ENCODE measurements at regions not wholly inside any gene's neighbourhood (a gene's known extent, or its start where the extent isn't known, plus 50 kb on each side); places are given as distances from the start of the nearest gene placed in this dataset.
A peak's percentile ranks its signal among the peaks of the same experiment; 100 is the strongest.
"Not testable (repeated sequence)": the region's sequence is repeated elsewhere in the genome, so short reads cannot be mapped to it uniquely, and the experiment has no call there.

DNA sequence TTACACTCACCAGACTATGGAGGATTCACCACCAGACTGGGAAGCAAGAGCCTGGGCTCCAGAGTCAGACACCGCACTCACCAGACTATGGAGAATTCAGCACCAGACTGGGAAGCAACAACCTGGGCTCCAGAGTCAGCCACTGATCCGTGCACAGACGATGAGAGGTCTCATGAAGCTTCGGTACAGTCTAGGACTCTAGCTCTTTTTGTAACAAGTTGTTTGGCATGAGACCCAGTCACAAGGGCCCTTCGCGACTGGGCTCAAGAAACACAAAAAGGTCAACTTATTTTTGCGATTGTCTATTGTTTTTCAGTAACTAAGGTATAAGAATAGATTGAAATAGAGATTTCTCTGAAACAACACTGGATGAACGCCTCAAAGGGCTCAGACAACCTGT lies 192.7 kb upstream of the ADAMTSL1 start:
- no peak for DNase-seq (ENCODE audit: low spot score)

DNA sequence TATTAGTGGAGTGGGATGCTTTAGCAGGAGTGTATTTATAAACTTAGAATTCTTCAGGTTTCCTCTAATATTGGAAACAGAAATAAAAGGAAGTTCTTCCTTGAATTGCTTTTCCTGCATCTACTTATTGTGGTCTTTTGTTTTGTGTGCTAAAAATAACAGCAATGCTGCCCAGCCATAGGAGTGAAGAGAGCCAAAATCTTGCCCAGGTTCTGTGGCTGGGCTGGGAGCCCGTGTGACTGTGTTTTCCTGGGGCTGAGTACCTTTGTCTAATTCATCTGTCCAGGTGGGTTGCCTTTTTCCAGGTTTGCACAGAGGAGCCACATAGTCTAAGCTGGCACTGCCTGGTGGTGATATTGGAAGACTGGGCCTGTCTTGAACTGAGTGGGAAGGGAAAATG lies 179.7 kb upstream of the ADAMTSL1 start:
- no peak for DNase-seq (ENCODE audit: low spot score)

DNA sequence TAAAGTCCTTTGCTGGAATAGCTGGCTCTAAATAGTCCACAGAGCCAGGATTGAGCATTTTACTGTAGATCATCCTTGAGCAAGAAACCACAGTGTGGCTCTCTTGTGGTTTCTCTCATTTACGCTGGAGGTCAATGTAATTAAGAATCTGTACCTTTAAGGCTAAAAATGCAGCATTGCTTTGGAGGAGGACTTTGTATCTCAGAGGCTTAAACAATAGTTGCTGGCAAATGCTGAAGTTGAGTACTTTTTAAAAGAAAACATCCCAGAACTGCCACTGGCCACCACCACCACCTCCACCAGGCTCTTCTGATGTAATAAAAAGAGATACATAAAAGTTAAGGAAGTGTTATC lies 177.3 kb upstream of the ADAMTSL1 start:
- DNase-seq (ENCODE audit: low spot score), result no peak

DNA sequence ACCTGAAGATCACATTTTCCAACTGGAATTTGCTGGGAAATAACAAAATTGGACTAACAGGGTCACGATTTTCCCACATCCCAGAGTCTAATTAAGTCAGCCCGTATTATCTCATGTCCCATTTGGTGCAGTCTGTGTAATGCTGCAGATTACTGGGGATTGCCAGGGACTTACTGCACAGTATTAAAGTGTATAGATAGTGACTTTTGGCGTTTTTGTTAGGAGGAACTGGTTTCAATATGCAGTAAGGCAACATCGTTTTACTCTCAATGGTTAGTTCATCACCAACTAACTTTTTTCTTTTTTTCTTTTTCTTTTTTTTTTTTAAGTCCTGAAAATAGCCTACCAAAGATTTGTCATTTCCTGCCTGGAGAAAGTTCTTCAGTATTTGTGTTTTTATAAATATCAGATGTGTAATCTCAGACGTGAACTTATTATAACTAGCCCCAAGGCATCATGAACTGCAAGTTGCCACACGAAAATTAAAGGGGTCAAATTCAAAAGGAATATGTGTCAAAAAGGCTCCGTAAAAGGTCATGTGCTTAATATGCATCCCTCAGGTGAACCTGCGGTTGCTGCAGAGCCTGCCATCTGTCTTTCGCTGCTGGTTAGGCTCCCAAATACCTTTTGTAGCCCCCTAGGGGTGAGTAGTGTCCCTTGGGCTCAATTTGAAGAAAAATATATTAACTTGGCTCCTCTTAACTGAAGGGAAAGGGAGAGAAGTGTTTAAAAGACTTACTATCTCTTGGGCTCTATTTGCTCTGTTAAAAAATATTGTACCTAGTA lies 176.7 kb upstream of the ADAMTSL1 start:
- no peak for DNase-seq (ENCODE audit: low spot score)

DNA sequence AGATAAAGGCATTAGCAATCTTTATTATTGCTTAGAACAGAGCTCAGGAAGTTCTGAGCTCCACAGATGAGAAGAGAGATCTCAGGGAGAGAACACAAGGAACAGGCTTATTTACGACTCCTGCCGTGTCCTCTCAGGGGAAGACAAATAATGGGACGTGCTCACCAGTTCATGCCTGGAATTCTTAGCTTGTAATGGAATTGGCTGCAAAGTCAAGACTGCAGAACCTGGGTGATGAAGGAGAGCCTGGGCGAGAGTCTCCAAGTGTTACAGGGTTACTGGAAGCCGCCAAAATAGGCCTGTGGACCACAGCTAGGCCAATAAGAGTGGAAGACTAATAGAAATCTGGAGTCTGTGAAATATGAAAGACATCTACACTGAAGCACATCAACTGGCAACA lies 174.5 kb upstream of the ADAMTSL1 start:
- no peak for DNase-seq (ENCODE audit: low spot score)

DNA sequence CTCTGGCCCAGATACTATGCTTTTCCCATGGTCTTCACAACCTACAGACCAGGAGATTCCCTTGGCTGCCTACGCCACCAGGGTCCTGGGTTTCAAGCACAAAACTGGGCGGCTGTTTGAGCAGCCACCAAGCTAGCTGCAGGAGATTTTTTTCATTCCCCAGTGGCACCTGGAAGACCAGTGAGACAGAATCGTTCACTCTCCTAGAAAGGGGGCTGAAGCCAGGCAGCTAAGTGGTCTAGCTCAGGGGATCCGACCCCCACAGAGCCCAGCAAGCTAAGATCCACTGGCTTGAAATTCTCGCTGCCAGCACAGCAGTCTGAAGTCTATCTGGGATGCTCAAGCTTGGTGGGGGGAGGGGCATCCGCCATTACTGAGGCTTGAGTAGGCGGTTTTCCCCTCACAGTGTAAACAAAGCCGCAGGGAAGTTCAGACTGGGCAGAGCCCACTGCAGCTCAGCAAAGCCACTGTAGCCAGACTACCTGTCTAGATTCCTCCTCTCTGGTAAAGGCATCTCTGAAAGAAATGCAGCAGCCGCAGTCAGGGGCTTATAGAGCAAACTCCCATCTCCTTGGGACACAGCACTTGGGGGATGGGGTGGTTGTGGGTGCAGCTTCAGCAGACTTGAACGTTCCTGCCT lies 168.7 kb upstream of the ADAMTSL1 start:
- not testable (repeated sequence) for DNase-seq (ENCODE audit: low spot score)

DNA sequence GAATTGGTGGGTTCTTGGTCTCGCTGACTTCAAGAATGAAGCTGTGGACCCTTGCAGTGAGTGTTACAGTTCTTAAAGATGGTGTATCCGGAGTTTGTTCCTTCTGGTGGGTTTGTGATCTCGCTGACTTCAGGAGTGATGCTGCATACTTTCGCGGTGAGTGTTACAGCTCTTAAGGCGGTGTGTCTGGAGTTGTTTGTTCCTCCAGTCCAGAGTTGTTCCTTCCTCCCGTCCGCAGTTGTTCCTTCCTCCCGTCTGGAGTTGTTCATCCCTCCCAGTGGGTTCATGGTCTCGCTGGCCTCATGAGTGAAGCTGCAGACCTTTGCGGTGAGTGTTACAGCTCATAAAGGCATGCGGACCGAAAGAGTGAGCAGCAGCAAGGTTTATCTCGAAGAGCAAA lies 159.6 kb upstream of the ADAMTSL1 start:
- DNase-seq (ENCODE audit: low spot score), result no peak

DNA sequence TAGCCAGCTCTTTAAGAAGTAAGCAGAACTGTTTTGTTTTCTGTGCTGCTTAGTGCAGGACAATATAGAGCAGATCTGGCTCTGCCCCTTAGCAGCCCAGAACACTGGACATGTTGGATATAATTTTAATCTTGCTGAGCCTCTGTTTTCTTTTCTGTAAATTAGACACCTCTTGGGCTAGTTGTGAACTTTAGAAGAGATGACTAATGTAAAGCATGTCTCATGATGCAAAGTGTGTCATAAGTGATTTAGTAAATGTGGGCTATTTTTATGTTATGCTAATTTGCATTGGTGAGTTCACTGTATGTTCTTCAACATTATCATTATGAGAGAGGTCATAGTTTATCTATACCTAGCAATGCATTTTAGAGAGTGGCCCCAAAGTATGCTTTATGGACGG lies 156.1 kb upstream of the ADAMTSL1 start:
- DNase-seq (ENCODE audit: low spot score), result no peak

DNA sequence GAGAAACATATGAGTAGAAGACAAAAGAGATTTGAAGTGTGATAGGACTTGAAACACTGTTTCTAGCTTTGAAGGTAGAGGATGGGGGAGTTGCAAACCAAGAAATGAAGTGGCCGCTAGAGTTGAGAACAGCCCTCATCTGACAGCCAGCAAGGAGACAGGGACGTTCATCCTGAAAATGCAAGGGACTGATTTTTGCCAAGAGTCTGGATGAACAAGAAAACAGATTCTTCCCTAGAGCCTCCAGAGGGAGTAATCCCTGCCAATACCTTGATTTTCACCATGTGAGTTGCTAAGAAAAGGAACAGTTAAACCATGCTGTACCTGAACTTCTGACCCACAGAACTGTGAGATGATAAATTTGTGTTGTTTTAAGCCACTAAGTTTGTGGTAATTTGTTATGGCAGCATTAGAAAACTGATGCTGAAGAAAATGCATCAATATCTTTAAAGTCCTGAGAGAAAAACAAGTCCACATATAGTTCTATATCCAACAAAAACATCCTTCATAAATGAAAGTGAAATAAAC lies 154.0 kb upstream of the ADAMTSL1 start:
- no peak for DNase-seq (ENCODE audit: low spot score)

DNA sequence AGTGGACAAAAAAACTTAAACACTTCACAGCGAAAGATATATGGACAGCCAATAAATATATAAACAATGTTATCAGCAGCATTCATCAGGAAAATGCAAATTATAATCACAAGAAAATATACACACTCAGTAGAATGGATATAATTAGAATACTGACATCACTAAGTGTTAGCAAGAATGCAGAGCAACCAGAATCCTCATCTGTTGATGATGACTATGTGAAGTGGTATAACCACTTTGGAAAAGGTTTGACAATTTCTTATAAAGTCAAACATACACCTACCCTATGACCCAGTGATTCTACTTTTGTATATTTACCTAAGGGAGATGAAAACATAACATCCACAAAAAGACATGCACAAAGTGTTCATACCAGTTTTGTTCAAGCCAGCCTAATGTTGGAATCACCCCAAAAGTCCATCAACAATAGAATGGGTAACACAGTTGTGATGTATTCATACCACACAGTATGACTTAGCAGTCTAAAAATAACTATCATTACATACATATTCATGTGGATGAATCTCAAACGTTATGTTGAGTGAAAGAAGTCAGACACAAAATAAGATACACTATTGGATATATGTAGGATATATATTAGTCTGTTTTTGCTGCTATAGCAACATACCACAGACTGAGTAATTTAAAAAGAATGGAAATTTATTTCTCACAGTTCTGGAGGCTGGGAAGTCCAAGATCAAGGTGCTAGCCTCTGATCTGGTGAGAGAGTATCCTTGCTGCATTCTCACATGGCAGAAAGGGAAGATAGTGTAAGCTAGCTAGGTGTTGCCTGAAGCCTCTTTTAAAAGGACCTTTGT lies 148.8 kb upstream of the ADAMTSL1 start:
- DNase-seq (ENCODE audit: low spot score), result no peak

DNA sequence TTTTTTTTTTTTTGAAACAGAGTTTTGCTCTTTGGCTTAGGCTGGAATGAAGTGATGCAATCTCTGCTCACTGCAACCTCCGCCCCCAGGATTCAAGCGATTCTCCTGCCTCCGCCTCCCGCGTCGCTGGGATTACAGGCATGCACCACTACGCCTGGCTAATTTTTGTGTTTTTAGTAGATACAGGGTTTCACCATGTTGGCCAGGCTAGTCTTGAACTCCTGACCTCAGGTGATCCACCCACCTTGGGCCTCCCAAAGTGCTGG lies 148.3 kb upstream of the ADAMTSL1 start:
- DNase-seq (ENCODE audit: low spot score), result not testable (repeated sequence)

DNA sequence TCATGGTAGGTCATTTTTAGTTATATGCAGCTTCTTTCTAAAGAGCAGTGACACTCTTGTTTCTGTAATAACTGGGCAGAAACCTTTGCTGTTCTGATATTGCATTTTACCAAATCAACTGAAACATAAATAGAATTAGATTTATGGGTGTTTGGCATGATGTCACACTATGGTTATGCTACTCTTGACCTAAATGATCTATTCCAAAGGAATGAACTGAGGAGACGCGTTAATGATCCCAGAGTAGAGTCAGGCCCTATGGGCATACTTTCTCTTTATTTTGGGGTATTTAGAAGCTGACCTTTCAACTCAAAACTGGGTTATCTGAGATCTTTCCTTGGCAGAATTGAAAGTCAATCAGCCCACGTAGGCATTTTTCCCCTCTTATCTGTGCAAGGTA lies 146.8 kb upstream of the ADAMTSL1 start:
- DNase-seq (ENCODE audit: low spot score), result no peak

DNA sequence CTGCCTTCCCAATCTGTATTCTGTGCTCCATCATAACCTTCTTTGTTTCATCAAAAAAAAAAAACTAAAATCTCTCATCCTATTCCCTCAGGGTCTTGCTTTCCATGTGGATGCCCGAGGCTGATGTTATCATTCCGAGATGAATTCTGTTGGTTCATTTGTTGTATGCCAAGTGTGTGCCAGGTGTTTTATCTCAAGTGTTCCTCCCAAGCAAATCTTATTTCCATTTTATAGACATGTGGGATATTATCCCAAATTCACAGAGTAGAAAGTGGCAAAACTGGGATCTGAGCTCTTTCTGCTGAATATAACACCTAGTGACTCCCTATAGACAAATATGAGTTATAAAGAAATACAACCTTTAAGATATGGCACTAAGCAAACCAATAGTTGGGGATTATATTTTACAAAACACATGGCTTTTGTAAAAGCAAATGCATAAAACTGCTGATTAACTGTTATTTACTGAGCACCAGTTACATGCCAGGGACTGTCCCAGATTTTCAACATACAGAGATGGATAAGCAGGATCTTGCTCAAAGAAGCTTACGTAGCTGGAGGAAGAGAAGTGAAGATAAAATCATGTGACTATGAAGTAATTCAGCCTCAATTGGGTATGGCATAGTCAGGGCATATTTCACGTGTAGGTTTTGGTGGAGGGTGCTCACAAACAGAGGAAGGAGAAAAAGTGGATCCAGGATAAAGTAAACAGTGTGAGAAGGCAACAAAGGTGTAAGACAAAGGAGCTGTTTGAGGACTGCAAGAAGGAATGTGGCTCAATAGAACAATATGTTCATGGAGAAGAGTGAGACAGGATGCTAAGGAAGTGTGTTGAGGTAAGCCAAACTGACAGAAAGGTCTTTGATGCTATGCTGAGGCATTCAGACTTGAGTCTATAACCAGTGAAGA lies 143.3 kb upstream of the ADAMTSL1 start:
- no peak for DNase-seq (ENCODE audit: low spot score)

DNA sequence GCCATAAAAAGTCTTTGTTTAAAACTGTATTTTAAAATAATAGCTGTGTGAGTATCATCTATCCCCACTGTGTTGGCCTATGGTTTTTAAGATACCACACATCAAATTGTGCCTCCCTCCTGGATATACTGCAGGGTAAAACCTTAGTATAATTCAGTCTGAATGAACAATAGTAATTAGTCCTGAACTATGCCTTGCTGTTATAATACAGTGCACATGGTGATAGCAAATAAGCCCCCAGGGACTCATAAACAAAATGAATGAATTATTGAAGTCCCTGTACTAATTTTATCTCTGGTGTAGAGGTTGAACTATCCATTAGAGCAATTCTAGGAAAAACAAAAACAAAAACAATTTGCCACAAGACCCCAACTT lies 142.7 kb upstream of the ADAMTSL1 start:
- DNase-seq (ENCODE audit: low spot score), result no peak

DNA sequence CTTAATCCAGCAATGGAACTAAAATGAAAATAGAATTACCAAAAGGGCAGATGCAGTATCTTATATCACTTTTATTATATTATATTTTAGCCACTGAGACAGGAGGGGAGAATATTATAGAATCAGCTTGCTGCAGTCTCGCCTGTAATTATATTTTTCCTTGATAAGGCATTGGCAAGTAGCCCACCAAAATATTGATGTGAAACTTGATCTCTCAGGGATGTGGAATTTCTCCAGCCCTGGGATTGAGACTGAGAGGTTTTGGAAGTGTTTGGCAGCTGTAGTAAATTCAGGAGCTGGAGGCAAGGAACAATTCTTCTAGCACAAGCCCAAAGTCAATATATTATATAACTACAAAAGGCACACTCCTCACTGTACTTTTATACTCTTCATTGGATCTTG lies 142.1 kb upstream of the ADAMTSL1 start:
- no peak for DNase-seq (ENCODE audit: low spot score)

DNA sequence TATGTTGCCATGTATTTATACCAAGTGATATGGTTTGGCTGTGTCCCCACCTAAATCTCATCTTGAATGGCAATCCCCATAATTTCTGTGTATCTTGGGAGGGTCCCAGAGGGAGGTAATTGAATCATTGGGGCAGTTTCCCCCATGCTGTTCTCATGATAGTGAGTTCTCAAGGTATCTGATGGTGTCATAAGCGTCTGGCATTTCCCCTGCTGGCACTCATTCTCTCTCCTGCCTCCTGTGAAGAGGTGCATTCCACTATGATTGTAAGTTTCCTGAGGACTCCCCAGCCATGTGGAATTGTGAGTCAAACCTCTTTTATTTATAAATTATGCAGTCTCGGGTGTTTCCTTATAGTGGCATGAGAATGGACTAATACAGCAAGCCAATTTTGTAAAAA lies 140.8 kb upstream of the ADAMTSL1 start:
- DNase-seq (ENCODE audit: low spot score), result no peak

DNA sequence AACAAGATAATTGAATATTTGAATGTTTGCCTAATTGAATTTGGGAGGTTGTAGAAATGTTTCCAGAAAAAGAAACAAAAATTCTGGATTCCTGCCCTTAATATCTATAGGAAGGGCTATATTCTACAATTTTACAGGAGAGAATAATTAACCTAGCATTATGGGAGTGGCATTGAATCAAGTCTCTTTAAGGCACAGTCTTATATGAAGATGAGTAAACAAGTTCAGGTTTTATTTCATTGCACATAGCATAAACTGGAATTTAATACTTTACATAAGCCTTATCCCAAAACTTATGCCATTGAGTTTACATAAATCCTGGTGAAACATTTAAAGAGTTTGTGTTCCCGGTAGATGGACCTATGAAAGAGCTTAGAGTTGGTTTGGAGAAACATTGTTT lies 138.1 kb upstream of the ADAMTSL1 start:
- DNase-seq (ENCODE audit: low spot score), result no peak

DNA sequence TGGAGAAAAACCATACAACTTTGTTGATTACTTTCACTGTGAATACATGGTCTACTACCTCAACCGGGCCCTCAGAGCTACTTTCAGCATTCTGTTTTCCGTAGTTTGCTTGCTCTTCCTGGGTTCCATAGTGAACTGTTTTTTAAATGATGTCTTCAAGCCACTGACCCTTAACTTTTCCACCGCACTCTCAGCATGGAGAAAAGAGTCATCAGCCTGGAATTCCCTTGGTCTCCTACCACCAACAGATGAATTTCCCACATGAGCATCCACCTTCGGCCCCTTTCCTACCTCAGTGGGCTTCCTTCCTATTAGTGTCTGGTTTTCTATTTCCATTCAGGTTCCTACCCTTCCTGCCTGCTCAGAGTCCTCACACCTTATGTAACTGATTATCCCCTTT lies 135.9 kb upstream of the ADAMTSL1 start:
- no peak for DNase-seq (ENCODE audit: low spot score)

DNA sequence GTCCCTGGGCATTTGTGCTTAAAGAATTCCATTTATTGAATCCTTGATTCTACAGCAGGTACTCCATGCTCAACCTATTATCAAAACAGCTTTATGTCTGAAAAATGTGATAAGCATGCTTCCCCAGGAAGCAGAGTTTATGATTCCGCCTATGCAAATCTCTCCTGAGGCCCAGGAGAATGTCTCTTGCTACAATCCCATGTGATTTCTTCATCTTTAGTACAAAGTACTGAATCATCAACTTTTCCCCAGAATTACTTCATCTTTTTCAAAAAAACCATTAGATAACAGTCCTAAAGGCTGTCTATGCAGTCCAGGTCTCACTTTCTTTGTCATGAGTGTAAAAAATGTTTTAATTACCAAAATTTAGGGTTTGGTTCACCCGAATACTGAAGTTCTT lies 130.2 kb upstream of the ADAMTSL1 start:
- no peak for DNase-seq (ENCODE audit: low spot score)

DNA sequence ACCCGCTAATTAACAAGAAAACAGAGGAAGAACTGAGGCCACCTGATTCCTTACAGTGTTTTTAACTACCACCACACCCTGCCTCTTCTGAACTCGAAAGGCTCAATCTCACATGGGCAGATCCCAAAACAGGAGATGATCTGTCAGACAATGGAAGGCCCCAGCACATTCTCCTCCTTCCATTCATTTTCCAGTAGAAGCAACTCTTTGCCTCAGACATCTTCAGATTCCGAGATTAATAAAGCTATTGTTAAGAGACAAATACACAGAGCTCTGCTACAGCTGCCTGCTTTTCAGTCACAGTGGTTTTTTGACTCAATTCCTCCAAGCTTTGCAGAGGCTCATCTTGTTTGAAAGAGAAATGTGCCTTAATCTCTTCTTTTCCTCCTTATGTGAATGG lies 127.2 kb upstream of the ADAMTSL1 start:
- peak; percentile 95 for DNase-seq (ENCODE audit: low spot score)

DNA sequence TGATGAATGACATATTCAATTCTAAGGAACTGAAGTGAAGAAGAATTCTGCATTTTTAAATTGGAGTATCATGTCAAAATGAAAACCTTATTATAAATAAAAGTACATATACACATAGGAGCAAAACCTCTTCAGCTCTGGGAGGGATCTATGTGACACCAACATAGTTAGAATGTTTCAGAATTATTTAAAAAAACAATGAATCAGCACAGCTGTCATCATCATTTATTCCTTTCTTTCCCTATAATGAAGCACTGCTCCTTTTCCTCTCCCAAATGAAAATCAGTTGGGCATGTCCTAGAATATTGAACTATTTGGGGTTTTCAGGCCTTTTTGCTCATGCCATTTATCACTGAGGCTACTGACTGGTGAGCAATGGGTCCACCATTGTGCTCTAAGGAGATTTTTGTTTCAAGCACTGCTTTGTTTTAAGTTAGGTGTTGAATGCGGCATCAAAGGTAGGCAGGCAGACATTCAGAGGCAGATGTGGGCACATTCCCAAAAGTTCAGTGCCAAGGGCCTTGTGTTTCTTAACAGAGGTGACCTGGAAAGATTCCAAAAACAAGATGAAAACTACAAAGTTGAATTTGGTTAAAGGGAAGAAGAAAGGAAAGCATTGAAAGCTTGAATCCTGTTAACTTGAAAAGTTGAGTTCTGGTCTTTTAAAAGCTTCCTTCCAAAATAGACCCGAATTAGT lies 126.4 kb upstream of the ADAMTSL1 start:
- peak; percentile 72 for DNase-seq (ENCODE audit: low spot score)

DNA sequence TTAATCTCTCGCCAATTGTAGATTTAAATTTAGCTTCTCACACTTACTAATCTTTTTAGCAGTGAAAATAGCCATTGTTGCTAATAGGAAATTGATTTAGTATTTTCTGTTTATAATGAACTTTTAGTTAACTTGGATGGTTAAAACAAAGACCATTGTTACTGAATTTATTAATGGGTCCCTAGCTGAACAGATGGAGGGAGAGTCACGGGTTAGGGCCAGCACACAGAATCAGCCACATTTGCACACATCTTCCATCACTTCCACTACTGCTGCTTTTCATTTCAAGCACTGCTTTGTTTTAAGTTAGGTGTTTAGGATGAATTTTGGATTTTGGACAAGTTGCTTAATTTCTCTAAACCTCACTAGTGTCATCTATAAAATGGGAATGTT lies 125.9 kb upstream of the ADAMTSL1 start:
- peak; percentile 69 for DNase-seq (ENCODE audit: low spot score)

Measured in pons (tissue), 1 donor.